ENCODE measurements at regions not wholly inside any gene's neighbourhood (a gene's known extent, or its start where the extent isn't known, plus 50 kb on each side); places are given as distances from the start of the nearest gene placed in this dataset.

- TF ChIP-seq POLR2AphosphoS5 (IDR thresholded peaks at IDR 0.05; ENCODE audit: insufficient read depth, low read depth, low read length) = no peak
- no peak for TF ChIP-seq CTCF (IDR thresholded peaks at IDR 0.05; ENCODE audit: extremely low read depth in 1 of 2, insufficient read depth in 1 of 2, low read depth in 1 of 2, low read length in 2 of 2)
- TF ChIP-seq FOS (IDR thresholded peaks at IDR 0.05; ENCODE audit: borderline replicate concordance, insufficient read depth, low read length) = no peak
- TF ChIP-seq POLR2A (IDR thresholded peaks at IDR 0.05; ENCODE audit: low read depth, low read length) = no peak
These were observed 212.5 kb upstream of the CPHXL start for GRCh38 chr16:75938818-75939217.

All from endothelial cell of umbilical vein (primary cell).